Common myeloid progenitor, CD34-positive (primary cell): ENCODE measurements at regions not wholly inside any gene's neighbourhood (a gene's known extent, or its start where the extent isn't known, plus 50 kb on each side); places are given as distances from the start of the nearest gene placed in this dataset.

Source experiments
- CTCF ChIA-PET: fragments of 350-600 bp; sonication (Branson Sonifier 250); formaldehyde crosslinking; loops from one replicate; lab custom pipeline; 2021; ENCODE audit warnings: antibody characterized with exemption; lab: Charles Lee
- POLR2A ChIA-PET: fragments of 350-600 bp; sonication (Branson Sonifier 250); formaldehyde crosslinking; loops from one replicate; lab custom pipeline; 2021; ENCODE audit warnings: antibody characterized with exemption; lab: Charles Lee
- DNase-seq, 3 donors: peaks; one replicate each; pipeline versions ENCODE4 v3.0.0 to v3.0.0-alpha.2; 2013
- H3K27ac ChIP-seq, 2 experiments: 1 replicate in 1 of 2; 2 replicates in 1 of 2; pipeline ENCODE4 v1.7.0; 2013; ENCODE audit warnings: inconsistent platforms in 2 of 2, low read length in 2 of 2, mild to moderate bottlenecking in 2 of 2, low read depth in 1 of 2, moderate library complexity in 1 of 2; ENCODE audit not compliant: severe bottlenecking in 2 of 2, insufficient read depth in 1 of 2, poor library complexity in 1 of 2
- H3K27me3 ChIP-seq, 5 experiments: replicated peaks in 2 of 5; 1 replicate in 3 of 5; 2 replicates in 2 of 5; pipeline versions ENCODE4 v1.6.1 to v1.7.0; 2013; ENCODE audit warnings: low read length in 4 of 5, mild to moderate bottlenecking in 2 of 5, moderate library complexity in 2 of 5, inconsistent platforms in 1 of 5; ENCODE audit not compliant: insufficient read depth in 5 of 5, control insufficient read depth in 4 of 5
- H3K36me3 ChIP-seq, 4 experiments: 1 replicate in 2 of 4; 2 replicates in 2 of 4; pipeline versions ENCODE4 v1.6.1 to v1.7.0; 2013; ENCODE audit warnings: low read length in 3 of 4, control low read depth in 1 of 4, mild to moderate bottlenecking in 1 of 4; ENCODE audit not compliant: control insufficient read depth in 4 of 4, insufficient read depth in 4 of 4
- H3K4me1 ChIP-seq, 4 experiments: 1 replicate in 3 of 4; 2 replicates in 1 of 4; pipeline versions ENCODE4 v1.6.1 to v1.7.1; 2013; ENCODE audit warnings: low read length in 3 of 4, mild to moderate bottlenecking in 3 of 4, control low read depth in 1 of 4, inconsistent platforms in 1 of 4, moderate library complexity in 1 of 4; ENCODE audit not compliant: control insufficient read depth in 4 of 4, insufficient read depth in 4 of 4; ENCODE audit errors: control extremely low read depth in 1 of 4
- H3K4me3 ChIP-seq, 7 experiments: 1 replicate in 4 of 7; 2 replicates in 3 of 7; pipeline versions ENCODE4 v1.5.1 to v1.7.0; 2013; ENCODE audit warnings: mild to moderate bottlenecking in 7 of 7, low read length in 6 of 7, moderate library complexity in 6 of 7, inconsistent platforms in 2 of 7, low read depth in 2 of 7, control low read depth in 1 of 7; ENCODE audit not compliant: insufficient read depth in 4 of 7, control insufficient read depth in 1 of 7; ENCODE audit errors: extremely low read depth in 1 of 7
- H3K9me3 ChIP-seq, 5 experiments: 1 replicate in 4 of 5; 2 replicates in 1 of 5; pipeline versions ENCODE4 v1.6.1 to v1.7.1; 2013; ENCODE audit warnings: low read length in 4 of 5, mild to moderate bottlenecking in 2 of 5, inconsistent platforms in 1 of 5, low read depth in 1 of 5, moderate library complexity in 1 of 5; ENCODE audit not compliant: control insufficient read depth in 4 of 5, insufficient read depth in 2 of 5; ENCODE audit errors: control extremely low read depth in 1 of 5
- WGBS: methylation state at CpG from one replicate; pipeline ENCODE4 v1.1.5; 2013; ENCODE audit not compliant: insufficient coverage; 5-methylcytosine and 5-hydroxymethylcytosine counted together

DNA sequence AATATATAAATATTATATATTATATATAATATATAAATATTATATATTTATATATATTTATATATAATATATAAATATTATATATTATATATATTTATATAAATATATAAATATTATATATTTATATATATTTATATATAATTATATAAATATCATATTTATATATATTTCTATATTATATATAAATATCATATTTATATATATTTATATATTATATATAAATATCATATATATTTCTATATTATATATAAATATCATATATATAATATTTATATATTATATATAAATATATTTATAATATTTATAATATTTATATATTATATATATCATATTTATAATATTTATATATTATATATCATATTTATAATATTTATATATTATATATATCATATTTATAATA, 321.4 kb downstream of the CDH2 start:
- H3K27ac ChIP-seq, result no peak overlapping the region
- no peak overlapping the region for H3K4me3 ChIP-seq
- H3K9me3 ChIP-seq, result no peaks in the 10 kb centered on the region
- ChIA-PET POLR2A (no interaction called here), CTCF (no interaction called here)
- H3K36me3 ChIP-seq, result no peaks in the 10 kb centered on the region
- DNase-seq, result no peak
- no peaks in the 10 kb centered on the region for H3K4me1 ChIP-seq
- H3K27me3 ChIP-seq, result no peaks in the 10 kb centered on the region

DNA sequence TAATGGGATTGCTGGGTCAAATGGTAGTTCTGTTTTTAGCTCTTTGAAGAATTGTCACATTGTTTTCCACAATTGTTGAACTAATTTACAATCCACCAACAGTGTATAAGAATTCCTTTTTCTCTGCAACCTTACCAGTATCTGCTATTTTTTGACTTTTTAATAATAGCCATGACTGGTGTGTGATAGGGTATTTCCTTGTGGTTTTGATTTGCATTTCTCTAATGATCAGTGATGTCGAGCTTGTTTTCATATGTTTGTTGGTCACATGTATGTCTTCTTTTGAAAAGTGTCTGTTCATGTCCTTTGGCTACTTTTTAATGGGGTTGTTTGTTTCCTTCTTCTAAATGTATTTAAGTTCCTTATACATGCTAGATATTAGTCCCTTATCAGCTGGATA, 322.3 kb downstream of the CDH2 start:
- no CpG with 5 or more reads among the region's 1 CpG for WGBS
- no peaks in the 10 kb centered on the region for H3K36me3 ChIP-seq
- H3K27ac ChIP-seq, result no peak overlapping the region
- ChIA-PET POLR2A (interaction anchor here (0.6 kb wide), 1 partner anchor 173 kb away, joined by 3 read pairs; no protein-coding TSS in a partner anchor), CTCF (no interaction called here)
- peak in 2 of 3 donors; percentile 10 to 23 for DNase-seq
- H3K4me3 ChIP-seq, result no peak overlapping the region
- no peaks in the 10 kb centered on the region for H3K4me1 ChIP-seq
- no peaks in the 10 kb centered on the region for H3K27me3 ChIP-seq
- no peaks in the 10 kb centered on the region for H3K9me3 ChIP-seq

DNA sequence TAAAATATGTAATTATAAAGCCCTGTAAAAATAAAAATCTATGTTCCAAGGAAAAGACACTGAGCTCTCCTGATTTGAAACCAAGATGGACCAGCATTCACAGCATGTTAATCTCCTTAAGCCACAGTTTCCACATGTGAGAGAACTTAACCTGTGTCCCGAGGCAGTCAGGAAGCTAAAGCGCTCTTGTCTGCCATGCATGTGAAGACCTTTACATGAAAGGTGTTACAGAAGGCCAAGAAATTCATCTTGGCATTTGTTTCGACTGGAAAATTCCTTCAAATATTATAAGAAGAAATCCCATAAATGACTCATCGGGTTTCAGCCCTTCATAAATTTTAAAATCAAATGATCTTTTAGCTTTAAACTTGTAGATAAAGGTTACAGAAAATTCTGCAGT, 328.6 kb downstream of the CDH2 start:
- no peaks in the 10 kb centered on the region for H3K36me3 ChIP-seq
- ChIA-PET CTCF (no interaction called here), POLR2A (no interaction called here)
- 93% methylated on average over 2 of the region's 4 CpGs for WGBS
- H3K9me3 ChIP-seq, result no peaks in the 10 kb centered on the region
- DNase-seq, result no peak
- H3K4me1 ChIP-seq, result peaks cover 0 to 4% (median 0%) of the 10 kb centered on the region in 4 experiments
- no peak overlapping the region for H3K4me3 ChIP-seq
- no peak overlapping the region for H3K27ac ChIP-seq
- H3K27me3 ChIP-seq, result no peaks in the 10 kb centered on the region

DNA sequence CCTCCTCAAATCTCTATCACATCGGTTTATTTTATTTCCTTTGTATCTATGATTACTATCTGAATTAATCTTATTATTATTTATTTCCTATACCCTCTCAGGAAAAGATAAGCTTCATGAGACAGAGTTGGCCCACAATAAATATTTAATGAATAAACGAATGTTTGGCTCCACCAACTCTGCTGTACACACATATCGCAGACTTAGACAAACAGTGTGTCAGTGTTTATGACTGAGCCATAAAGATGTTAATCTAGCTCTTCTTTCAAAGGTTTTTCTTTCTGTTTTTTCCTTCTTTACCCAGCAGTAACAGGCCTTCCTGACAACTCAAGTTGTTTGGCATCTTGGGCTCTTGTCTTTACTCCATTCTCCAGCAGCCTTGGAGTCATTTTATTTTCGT, 329.5 kb downstream of the CDH2 start:
- Histone ChIP-seq H3K27ac (no peak overlapping the region), H3K4me1 (peaks cover 0 to 4% (median 0%) of the 10 kb centered on the region in 4 experiments), H3K4me3 (no peak overlapping the region), H3K27me3 (no peaks in the 10 kb centered on the region), H3K9me3 (no peaks in the 10 kb centered on the region), H3K36me3 (no peaks in the 10 kb centered on the region)
- ChIA-PET CTCF (no interaction called here), POLR2A (no interaction called here)
- no peak for DNase-seq
- WGBS, result 82% methylated on average over 2 of the region's 4 CpGs

DNA sequence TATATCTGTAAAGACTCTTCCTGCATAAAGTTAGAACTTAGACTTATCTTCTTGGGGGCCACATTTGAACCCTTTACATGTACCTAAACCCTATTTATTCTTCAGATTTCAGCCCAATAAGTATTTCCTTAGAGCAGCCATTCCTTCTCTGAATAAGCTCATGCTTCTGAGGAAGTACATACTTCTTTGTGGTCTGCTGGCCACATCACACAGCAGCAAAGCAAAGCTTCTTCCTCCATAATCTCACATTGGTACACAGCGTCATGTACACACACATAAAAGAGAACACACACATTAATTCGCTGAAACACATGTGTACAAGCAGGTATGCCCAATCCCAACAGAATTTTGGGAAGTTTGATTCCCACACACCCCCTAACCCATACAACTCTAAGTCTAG, 331.0 kb downstream of the CDH2 start:
- ChIA-PET POLR2A (no interaction called here), CTCF (no interaction called here)
- Histone ChIP-seq H3K36me3 (no peaks in the 10 kb centered on the region), H3K4me3 (no peak overlapping the region), H3K27ac (no peak overlapping the region), H3K9me3 (no peaks in the 10 kb centered on the region), H3K4me1 (peaks cover 0 to 4% (median 0%) of the 10 kb centered on the region in 4 experiments), H3K27me3 (no peaks in the 10 kb centered on the region)
- WGBS, result 100% methylated on average over 1 of the region's 2 CpGs
- DNase-seq, result peak in 1 of 3 donors; percentile 48

DNA sequence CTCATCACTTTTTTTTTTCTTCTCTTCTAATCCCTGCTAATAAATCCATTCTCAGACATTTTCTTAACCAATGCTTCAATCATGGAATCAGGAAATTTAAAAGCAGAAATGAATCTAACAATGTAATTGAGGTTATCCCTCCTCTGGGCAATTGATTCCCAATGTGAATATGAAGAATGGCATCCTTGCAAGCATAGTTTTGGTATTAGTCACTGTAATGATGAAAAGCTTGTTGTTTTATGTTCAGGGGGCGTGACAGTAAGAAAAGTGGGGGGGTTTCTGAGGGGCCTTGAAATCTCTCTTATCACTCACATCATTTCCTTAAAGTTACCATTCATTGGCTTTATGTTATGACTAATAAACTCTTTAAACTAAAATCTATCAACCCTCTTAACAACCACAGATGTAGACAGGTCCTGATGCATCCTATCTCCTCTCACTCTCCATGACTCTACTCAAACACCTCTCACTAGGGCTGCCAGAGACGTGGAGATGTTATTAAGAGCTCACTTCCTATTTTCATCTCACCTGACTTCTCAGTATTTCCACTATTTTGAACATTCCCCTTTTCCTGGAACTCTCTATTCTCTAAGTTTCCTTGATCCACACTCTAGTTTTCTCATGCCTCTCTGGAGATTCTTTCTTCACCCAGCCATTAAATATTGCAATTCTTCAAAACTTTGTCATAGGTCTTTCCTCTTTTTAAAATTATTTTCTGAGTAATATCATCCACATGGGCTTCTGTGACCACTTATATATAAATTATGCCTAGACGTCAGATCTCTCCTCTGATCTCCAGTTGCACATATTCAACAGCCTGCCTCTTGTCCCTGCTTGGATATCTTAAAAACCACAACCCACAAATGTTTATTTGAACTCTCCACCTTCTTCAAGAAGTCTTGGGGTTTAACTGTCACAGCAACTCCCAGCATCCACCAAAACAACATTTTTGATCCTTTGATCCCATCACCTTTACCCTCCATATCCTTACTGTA, 332.9 kb downstream of the CDH2 start:
- H3K36me3 ChIP-seq, result no peaks in the 10 kb centered on the region
- ChIA-PET POLR2A (interaction anchor here (0.7 kb wide), 1 partner anchor 1915 kb away, joined by 3 read pairs; no protein-coding TSS in a partner anchor), CTCF (no interaction called here)
- WGBS, result 9% methylated on average over 1 of the region's 3 CpGs
- no peak overlapping the region for H3K27ac ChIP-seq
- no peaks in the 10 kb centered on the region for H3K27me3 ChIP-seq
- H3K4me3 ChIP-seq, result no peak overlapping the region
- H3K4me1 ChIP-seq, result peaks cover 0 to 4% (median 0%) of the 10 kb centered on the region in 4 experiments
- H3K9me3 ChIP-seq, result no peaks in the 10 kb centered on the region
- peak in 1 of 3 donors; percentile 28 for DNase-seq

DNA sequence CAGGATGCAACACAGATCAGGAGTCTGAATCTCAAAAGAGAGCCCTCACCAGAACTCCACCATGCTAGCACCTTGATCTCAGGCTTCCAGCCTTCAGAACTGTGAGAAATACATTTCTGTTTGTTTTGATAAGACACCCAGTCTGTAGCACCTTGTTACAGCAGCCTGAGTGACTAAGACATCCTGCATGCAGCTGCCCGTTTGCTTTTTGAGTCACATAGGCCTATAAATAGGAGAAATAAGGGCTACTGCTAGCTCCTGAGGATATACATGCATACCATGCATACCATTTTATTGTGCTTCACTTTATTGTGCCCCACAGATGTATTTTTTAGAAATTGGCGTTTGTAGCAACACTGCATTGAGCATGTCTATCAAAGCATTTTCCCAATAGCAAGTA, 337.8 kb downstream of the CDH2 start:
- no peak for DNase-seq
- no peaks in the 10 kb centered on the region for H3K4me1 ChIP-seq
- no peak overlapping the region for H3K27ac ChIP-seq
- ChIA-PET CTCF (no interaction called here), POLR2A (no interaction called here)
- H3K9me3 ChIP-seq, result no peaks in the 10 kb centered on the region
- H3K27me3 ChIP-seq, result no peaks in the 10 kb centered on the region
- no peaks in the 10 kb centered on the region for H3K36me3 ChIP-seq
- no peak overlapping the region for H3K4me3 ChIP-seq
- 60% methylated on average over 1 of the region's 2 CpGs for WGBS
